ENCODE measurements at regions not wholly inside any gene's neighbourhood (a gene's known extent, or its start where the extent isn't known, plus 50 kb on each side); places are given as distances from the start of the nearest gene placed in this dataset.

- DNase-seq: no peak
Measured at GRCh38 chr17:55668312-55668920, 54.2 kb downstream of the TMEM100 start.

DNA sequence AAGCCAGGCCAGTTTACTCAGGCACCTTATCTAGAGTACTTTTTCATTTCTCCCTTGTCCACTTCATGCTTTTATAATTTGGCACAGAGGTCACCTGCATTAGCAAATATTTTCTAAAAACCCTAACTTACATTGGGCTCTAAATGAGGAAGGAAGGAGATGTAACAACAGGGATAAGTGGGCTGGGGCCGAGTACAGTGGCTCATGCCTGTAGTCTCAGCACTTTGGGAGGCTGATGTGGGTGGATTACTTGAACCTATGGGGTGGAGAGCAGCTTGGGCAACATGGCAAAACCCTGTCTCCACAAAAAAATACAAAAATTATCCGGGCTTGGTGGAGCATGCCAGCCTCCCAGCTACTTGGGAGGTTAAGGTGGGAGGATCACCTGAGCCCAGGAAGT, 55.9 kb downstream of the TMEM100 start:
- DNase-seq: no peak

- DNase-seq: no peak
Measured at GRCh38 chr17:55664287-55664686, 58.4 kb downstream of the TMEM100 start.

- DNase-seq: no peak
Measured at GRCh38 chr17:55663400-55663799, 59.3 kb downstream of the TMEM100 start.

- DNase-seq: no peak
Measured at GRCh38 chr17:55661963-55662834, 60.5 kb downstream of the TMEM100 start.

GRCh38 chr17:55661256-55661758, 61.4 kb downstream of the TMEM100 start:
- DNase-seq: no peak

- no peak for DNase-seq
Measured at GRCh38 chr17:55660178-55660886, 62.3 kb downstream of the TMEM100 start.

DNA sequence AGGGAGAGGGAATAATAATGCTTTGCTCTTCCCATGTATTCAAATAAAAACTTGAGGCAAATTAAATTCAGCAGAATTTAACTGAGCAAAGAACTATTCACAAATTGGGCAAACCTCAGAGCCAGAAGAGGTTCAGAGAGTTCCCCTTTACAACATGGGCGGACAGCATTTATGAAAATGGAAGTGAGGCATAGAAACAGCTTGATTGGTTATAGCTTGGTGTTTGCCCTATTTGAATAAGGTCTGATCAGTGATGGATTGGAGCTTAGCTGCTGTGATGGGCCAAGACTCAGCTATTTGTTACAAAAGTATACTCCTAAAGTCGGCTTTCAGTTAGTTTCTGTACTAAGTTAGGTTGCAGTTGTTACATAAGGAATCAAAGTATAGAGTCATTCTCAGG, 63.0 kb downstream of the TMEM100 start:
- no peak for DNase-seq

GRCh38 chr17:55655777-55656176, 66.9 kb downstream of the TMEM100 start:
- no peak for DNase-seq

DNA sequence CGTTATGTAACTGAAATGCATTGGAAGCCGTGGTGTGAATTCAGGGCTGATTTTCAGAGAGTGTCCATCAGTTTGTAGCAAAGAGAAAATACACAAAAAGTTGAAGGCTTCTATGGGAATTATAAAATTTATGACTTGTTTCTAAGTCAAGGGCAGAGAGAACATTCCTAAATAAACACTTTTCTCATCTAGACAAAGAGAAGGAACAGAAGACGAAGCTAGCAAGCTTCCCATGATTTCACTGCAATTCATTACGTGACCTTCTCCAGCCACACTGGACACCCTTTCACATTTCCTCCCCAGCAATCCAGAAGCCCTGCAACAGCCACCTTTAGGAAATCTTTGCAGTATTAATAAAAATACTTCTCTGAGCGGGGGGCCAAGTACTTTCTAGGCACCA, 67.8 kb downstream of the TMEM100 start:
- DNase-seq: no peak

GRCh38 chr17:55654022-55654421, 68.6 kb downstream of the TMEM100 start:
- DNase-seq: no peak

- DNase-seq: no peak
Measured at GRCh38 chr17:55652825-55653224, 69.8 kb downstream of the TMEM100 start.

DNA sequence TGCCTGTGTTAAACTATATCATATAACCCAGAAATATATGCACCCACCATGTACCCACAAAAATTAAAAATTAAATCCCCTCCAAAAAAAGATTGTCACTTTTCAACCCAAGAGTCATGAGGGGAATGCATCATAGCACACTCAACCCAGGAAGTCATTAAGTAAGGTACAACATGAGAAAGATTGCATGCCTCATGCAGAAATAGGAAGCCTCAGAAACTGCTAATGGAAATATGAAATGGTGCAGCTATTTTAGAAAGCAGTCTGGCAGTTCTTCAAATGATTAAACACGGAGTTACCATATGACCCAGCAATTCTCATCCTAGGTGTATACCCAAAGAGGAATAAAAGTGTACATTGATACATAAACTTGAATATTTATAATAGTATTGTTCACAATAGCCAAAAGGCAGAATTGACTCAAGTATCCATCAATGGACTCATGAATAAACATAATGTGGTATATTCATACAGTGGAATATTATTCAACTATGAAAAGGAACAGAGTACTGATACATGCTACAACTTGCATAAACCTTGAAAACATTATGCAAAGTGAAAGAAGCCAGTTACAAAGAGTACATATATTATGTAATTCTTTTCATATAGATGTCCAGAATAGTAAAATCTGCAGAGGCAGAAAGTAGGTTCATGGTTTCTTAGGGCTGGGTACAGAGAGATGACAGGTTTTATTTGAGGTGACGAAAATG, 70.4 kb downstream of the TMEM100 start:
- no peak for DNase-seq

- DNase-seq: no peak
Measured at GRCh38 chr17:55649957-55650597, 72.6 kb downstream of the TMEM100 start.

- no peak for DNase-seq
Measured at GRCh38 chr17:55648086-55648485, 74.6 kb downstream of the TMEM100 start.

- DNase-seq: no peak
Measured at GRCh38 chr17:55645361-55645760, 77.3 kb downstream of the TMEM100 start.

DNA sequence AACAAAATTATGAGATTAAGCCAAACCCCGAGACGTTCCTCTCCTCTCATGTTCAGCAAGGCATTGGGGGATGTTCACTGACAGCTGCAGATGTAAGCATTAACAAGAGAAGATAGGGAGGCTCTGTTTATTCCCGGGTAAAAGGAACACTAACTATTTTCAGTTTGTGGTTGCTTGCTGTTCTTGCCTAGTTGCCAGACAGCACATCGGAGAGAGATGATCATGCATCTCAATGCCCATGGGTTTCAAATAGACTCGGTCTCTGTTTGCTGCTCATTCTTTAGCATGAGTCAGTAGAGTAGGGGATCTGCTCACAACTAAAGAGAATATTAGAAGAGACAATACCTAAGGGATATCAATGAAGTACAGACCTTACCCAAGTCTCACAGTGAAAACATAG, 78.3 kb downstream of the TMEM100 start:
- no peak for DNase-seq

DNA sequence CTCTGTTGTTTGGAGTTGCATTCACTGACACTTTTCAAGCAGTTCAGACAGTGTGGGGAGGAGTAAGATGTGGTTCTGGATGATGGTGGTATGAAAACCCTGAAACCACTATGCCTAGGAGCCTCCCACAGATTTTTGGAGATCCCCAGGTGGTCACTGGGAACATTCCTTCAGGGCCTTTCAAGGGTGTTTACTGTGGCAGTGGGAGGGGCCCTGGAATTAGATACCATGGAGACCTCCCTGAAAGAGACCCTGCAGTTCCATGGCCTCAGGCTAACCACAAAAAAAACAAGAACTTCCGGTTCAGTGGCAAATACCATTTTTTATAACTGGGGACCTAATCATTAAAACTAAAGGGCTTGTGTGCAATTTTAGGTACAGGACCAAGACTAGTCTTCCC, 79.9 kb downstream of the TMEM100 start:
- no peak for DNase-seq

GRCh38 chr17:55641676-55642081, 81.0 kb downstream of the TMEM100 start:
- no peak for DNase-seq

DNA sequence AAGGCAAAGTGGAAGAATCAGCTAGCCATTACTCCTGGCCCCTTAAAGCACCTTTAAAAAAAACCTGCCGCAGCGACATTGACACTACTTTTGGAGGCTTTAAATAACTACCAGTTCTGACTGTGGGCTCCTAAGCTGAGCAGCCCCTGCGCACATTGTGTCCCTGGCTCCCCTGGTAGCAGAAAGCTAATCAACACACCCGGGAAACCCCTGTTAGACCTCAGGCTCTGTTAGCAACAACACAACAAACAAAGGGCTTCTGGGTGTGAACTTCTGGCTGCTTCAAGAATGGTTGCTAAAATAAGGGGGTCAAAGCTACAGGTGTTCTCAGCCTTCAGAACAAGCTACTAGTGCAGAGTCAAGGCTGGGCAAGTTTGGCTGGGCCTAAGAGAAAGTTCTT, 83.6 kb downstream of the TMEM100 start:
- no peak for DNase-seq

DNA sequence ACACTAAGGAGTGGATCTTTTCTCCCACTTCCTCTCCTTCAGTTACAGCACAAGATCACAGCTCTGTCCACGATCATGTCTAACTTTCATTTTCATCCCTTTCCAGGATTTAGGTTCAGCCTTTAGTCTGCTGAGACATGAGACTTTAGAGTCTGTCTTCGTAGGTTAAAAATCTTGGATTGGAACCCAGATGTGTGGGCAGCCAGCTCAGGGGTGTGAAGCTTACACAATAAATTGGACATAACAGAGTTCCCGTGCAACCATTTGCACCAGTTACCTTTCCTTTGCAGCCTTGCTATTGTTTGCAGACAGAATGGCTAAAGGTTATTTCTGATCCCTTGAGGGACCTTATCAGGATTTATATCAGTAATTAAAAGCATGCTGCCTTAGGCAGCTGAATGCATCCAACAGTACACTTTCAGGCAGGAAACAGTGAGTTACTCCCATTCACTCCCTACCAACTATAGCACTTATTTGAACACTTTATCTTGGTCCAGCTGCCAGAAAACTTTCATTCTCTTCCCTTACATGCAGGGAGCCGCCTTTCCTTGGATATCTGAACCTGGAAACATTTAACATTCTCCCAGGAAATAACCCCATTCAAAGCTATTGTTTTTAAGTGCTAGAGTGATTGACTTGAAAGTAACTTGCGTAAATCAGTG, 87.3 kb downstream of the TMEM100 start:
- no peak for DNase-seq

DNA sequence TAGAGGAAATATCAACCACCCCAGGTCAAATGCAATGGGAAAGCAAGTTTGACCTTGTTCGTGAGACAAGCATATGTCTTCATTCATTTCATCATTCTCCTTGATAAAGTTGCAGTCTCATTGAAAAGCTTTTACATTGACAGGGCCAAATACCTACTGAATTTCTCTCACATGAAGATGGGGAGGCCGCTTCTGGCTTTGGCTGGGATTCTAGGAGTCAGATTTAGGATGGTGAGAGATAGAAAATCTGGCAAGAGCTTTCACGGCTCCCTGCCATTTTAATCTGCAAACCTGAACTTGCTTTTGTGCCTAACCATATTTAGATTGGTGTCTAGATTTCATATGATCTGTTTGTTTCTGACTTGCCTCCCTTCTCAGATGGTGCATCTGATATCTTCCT, 88.0 kb downstream of the TMEM100 start:
- DNase-seq: no peak
